Activated naive CD4-positive, alpha-beta T cell treated with anti-CD3 and anti-CD28 coated beads, Interleukin-2, amount 50 U/mL, for 72 hours (primary cell): ENCODE measurements at regions not wholly inside any gene's neighbourhood (a gene's known extent, or its start where the extent isn't known, plus 50 kb on each side); places are given as distances from the start of the nearest gene placed in this dataset.

ENCODE experiments used
- ATAC-seq, 2 donors: fragments of 150-1000 bp; cut with Tn5 transposase; 2 replicates each; pipeline ENCODE4 v1.10.0; 2021; ENCODE audit warnings: mild to moderate bottlenecking in 2 of 2, moderate library complexity in 2 of 2
- DNase-seq, 2 donors: peaks; one replicate each; pipeline ENCODE4 v3.0.0; 2021 to 2022; ENCODE audit warnings: low spot score in 2 of 2
- H3K27ac Mint-ChIP-seq, 2 donors: one replicate each; pipeline ENCODE4 v1.8.0; 2022; ENCODE audit warnings: mild to moderate bottlenecking in 2 of 2, mixed read lengths in 2 of 2
- H3K36me3 Mint-ChIP-seq, 2 donors: one replicate each; pipeline ENCODE4 v1.8.0; 2022; ENCODE audit warnings: mixed read lengths in 2 of 2
- H3K9me3 Mint-ChIP-seq, 2 donors: one replicate each; pipeline ENCODE4 v1.8.0; 2022; ENCODE audit warnings: mixed read lengths in 2 of 2

- ATAC-seq = no peak
- Mint-ChIP-seq H3K9me3 (peaks cover 14% of the 10 kb centered on the region in 2 donors), H3K36me3 (no peaks in the 10 kb centered on the region), H3K27ac (no peak overlapping the region)
- no peak for DNase-seq
These were observed 468.3 kb downstream of the MEIS1 start for GRCh38 chr2:66903183-66903582.

DNA sequence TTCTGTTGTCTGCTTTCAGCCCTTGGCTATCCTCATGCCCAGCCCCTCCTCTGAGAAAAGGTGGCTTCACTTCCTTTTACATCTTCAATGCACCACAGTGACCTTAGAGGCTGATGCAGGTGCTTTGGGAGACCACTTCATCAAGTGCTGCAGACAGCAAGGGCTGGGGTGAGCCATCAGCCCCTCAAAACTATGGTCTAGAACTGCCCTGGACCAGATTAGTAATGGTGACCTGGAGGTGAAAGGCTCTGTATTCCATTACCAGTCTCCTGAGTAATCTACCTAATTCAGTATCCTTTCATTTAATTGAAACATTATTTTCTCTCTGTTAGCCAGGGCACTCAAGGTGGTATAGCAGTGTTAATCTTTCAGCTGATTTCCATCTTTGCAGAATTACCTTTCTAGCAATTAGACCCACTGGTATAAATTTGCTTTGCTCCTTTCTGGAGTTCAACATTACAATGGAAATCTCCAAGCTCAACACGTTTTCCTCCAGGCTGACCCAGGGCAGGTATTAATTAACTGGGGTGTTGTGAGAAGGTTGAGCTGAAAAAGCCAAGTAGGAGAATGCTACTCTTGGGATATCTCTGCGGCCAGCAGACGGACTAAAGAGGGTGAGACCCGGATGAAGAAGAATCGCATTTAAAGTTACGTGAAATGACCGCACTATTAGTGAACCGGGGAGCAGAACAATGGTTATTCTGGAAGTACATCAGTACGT lies 469.0 kb downstream of the MEIS1 start:
- Mint-ChIP-seq H3K36me3 (no peaks in the 10 kb centered on the region), H3K9me3 (peaks cover 14% of the 10 kb centered on the region in 2 donors), H3K27ac (peak overlapping the region in 1 of 2 donors; percentile 11)
- no peak for DNase-seq
- no peak for ATAC-seq

GRCh38 chr2:66915237-66915636 lies 480.3 kb downstream of the MEIS1 start:
- no peak for ATAC-seq
- no peak for DNase-seq
- peaks cover 0 to 6% of the 10 kb centered on the region in 2 donors for H3K36me3 Mint-ChIP-seq
- no peak overlapping the region for H3K27ac Mint-ChIP-seq
- H3K9me3 Mint-ChIP-seq = peaks cover 11 to 18% of the 10 kb centered on the region in 2 donors

DNA sequence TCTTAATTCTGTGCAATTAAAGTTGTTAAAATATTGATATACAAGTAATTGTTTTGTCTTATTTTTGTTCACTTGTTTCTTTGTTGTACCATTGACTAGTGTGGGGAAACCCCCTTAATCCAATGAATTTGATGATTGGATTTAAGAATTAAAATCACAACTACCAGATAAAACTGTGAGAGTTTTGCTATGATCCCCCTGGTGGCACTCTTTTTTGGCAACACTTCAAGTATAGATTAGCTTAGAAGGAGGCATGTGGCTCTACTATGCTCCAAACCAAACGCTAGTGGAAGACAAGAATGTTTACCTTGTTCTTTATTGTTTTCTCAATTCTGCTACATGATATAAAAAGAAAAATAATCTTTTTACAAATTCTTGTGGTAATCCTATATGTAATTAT lies 477.8 kb upstream of the ETAA1 start:
- Mint-ChIP-seq H3K36me3 (no peaks in the 10 kb centered on the region), H3K9me3 (peaks cover 13 to 21% of the 10 kb centered on the region in 2 donors), H3K27ac (no peak overlapping the region)
- no peak for ATAC-seq
- no peak for DNase-seq

DNA sequence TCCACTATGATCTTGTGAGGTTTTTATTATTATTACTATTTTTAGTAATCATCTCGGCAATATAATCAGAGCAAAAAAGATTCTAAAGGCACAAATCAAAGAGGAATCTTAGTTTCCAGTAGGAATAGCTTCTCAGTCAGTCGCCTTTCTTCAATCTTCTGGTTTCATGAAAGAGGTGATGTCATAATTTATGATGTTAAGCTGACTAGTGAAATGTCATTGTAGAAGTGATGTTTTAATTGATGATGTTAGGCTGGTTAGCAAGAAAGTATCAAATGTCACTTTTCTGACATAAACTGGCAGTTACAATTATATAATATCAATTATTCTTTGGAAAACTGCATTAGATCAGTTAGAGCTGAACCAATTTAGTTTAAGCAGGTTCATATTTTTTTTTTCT lies 476.7 kb upstream of the ETAA1 start:
- H3K36me3 Mint-ChIP-seq = no peaks in the 10 kb centered on the region
- H3K27ac Mint-ChIP-seq = no peak overlapping the region
- peaks cover 14 to 18% of the 10 kb centered on the region in 2 donors for H3K9me3 Mint-ChIP-seq
- ATAC-seq (no peak), DNase-seq (no peak)

DNA sequence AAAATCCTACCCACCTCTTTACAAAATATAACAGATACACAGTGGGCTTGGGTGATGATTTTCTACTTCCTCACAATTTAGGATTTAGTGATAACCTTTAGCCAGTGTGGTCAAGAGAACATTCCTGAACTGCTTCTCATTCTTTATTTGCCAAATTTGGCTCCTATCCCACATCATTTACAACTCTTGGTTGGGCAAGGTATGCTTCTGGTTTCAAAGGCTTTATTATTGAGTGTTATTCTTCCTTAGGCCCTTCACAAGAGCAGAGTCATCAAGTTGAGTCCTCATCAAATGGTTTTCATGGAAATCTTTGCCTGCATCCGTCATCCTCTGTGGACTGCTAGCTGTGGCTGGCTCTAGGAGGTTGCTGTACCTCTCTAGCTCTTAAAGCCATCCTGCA lies 472.0 kb upstream of the ETAA1 start:
- ATAC-seq (no peak), DNase-seq (no peak)
- Mint-ChIP-seq H3K9me3 (peaks cover 8 to 13% of the 10 kb centered on the region in 2 donors), H3K27ac (no peak overlapping the region), H3K36me3 (no peaks in the 10 kb centered on the region)

DNA sequence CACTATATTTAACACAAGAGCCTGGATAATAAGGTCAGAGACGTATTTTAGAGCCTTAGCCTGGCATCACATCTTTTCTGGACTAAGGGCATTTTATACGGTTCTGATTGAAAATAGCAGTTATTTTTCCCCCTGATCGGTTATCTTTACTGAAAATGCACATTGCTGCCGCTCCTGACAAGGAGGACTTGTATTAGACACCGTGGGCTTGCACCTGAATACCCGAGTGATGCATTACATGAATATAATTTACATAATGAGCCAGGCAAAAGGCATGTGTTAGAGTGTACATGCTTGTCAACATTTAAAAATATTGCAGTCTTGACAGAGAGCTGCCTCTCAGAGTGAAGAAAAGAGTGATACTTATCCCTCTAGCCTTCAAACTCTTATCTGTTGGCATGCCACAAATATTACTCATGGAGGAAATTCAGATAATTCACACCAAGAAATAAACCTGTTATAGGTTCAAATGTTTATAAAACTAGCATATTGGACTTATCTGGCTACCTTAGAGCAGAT lies 470.5 kb upstream of the ETAA1 start:
- H3K36me3 Mint-ChIP-seq = no peaks in the 10 kb centered on the region
- ATAC-seq (no peak), DNase-seq (no peak)
- peaks cover 6 to 10% of the 10 kb centered on the region in 2 donors for H3K9me3 Mint-ChIP-seq
- no peak overlapping the region for H3K27ac Mint-ChIP-seq

- ATAC-seq = no peak
- Mint-ChIP-seq H3K36me3 (no peaks in the 10 kb centered on the region), H3K9me3 (peaks cover 5 to 9% of the 10 kb centered on the region in 2 donors), H3K27ac (no peak overlapping the region)
- DNase-seq = no peak
These were observed 467.3 kb upstream of the ETAA1 start for GRCh38 chr2:66929632-66930338.

DNA sequence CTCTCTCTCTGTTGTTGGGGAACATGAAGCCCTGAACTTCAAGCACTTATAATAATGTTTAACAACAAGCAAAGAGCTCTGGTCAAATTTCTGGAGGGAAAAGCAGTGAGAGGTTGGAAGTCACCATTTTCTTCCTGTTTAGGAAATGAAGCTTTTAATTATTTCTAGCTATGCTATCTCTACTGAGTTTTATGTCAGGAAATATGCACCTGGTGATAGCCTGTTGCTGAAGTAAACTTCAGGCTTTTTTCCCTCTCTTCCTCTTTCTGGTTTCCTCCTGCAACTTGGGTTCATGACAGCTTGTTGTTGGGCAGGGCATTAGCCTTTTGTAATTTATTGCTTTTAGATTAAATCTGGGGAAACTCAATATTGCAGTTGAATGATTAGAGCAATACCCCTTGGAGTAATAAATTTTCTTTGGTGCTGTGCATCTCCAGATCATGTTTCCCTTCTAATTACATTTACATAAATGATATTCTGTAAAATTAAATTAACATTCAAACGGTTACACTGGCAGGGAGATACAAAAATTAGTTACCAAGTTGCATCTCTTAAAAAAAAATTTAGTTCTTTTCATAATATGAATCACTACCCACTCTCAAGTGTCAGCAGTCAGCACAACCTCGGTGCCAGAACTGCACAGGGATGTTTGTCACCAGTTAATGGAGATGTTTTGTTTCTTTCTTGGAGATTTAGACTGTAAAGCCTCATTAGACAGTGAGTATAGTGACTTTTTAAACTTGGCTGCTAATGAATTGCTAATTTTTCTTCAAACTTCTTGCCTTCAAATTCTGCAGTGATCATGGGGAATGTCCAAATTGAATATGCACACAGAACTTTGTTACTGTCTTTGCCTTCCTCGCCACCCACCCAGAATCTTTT lies 466.6 kb upstream of the ETAA1 start:
- H3K27ac Mint-ChIP-seq = no peak overlapping the region
- ATAC-seq = no peak
- peaks cover 5 to 9% of the 10 kb centered on the region in 2 donors for H3K9me3 Mint-ChIP-seq
- no peak for DNase-seq
- H3K36me3 Mint-ChIP-seq = no peaks in the 10 kb centered on the region

DNA sequence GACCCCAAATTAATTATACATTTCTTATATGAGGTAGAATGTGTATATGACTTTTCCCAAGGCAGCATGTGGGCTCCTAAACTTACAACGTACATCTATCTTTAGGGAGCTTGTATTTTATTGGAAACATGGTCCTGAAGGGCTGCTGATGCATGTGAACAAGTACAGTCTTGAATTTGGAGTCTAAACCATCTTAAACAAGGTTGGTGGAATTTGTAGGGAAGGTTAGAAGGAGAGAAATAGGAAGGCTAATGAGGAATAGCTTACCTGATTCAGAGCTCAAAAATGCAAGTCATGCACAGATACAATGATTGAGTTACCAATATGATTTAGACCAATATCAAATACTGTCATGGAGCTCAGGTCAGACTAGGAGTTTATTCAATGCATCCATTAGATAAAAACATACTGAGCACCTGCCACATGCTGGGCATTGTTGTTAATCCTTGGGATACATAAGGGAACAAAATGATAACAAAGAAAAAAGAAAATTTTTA lies 458.6 kb upstream of the ETAA1 start:
- Mint-ChIP-seq H3K27ac (no peak overlapping the region), H3K36me3 (peaks cover 0 to 4% of the 10 kb centered on the region in 2 donors), H3K9me3 (peaks cover 16% of the 10 kb centered on the region in 2 donors)
- ATAC-seq = no peak
- no peak for DNase-seq

GRCh38 chr2:66940080-66940479 lies 457.1 kb upstream of the ETAA1 start:
- no peak for DNase-seq
- Mint-ChIP-seq H3K36me3 (peaks cover 0 to 4% of the 10 kb centered on the region in 2 donors), H3K9me3 (peaks cover 22% of the 10 kb centered on the region in 2 donors), H3K27ac (no peak overlapping the region)
- ATAC-seq = no peak

GRCh38 chr2:66948234-66948633 lies 448.9 kb upstream of the ETAA1 start:
- DNase-seq (no peak), ATAC-seq (no peak)
- Mint-ChIP-seq H3K9me3 (peaks cover 7 to 19% of the 10 kb centered on the region in 2 donors), H3K27ac (no peak overlapping the region), H3K36me3 (no peaks in the 10 kb centered on the region)

- peaks cover 0 to 2% of the 10 kb centered on the region in 2 donors for H3K9me3 Mint-ChIP-seq
- H3K27ac Mint-ChIP-seq = no peak overlapping the region
- H3K36me3 Mint-ChIP-seq = no peaks in the 10 kb centered on the region
- no peak for DNase-seq
- ATAC-seq = no peak
These were observed 439.9 kb upstream of the ETAA1 start for GRCh38 chr2:66957198-66957597.

DNA sequence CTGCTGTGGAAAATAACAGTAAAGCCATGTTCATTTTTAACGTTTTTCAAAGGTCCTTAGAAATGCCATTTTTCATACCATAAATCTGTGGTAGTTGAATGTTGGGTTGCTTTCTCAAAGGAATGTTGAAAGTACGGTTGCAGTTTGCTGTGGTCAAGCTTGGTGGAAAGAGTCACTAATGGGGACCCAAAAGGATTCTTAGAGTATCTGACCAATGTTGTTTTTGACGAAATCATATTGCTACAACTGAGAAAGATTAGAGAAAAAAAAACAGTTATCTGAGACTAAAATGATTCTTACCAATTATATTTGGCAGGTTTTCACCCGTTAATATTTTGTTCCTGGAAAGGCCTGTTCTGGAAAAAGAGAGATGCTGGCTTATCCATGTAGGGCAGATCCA lies 439.5 kb upstream of the ETAA1 start:
- DNase-seq (no peak), ATAC-seq (no peak)
- Mint-ChIP-seq H3K27ac (no peak overlapping the region), H3K36me3 (no peaks in the 10 kb centered on the region), H3K9me3 (peaks cover 0 to 2% of the 10 kb centered on the region in 2 donors)

DNA sequence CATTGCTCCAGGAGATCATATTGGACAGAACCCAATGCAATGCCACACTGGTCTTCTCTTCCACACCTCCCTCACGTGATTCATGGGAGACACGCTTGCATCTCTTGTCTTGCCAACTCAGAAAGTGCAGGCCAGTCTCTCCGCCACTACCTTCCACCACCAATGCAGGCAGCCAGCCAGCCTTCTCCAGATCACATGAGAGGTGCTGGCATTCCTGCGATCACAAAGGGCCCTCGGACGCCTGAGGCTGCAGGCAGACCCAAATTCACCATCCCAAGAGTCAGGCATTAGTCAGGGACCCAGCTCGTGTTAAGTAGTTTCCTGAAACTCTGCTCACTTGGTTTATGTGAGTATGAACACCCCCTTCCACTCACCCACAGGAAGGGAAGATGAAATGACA lies 437.0 kb upstream of the ETAA1 start:
- Mint-ChIP-seq H3K9me3 (peaks cover 0 to 2% of the 10 kb centered on the region in 2 donors), H3K36me3 (no peaks in the 10 kb centered on the region), H3K27ac (peak overlapping the region in 1 of 2 donors; percentile 31)
- no peak for ATAC-seq
- no peak for DNase-seq

GRCh38 chr2:66962716-66963115 lies 434.4 kb upstream of the ETAA1 start:
- H3K9me3 Mint-ChIP-seq = peaks cover 0 to 2% of the 10 kb centered on the region in 2 donors
- H3K27ac Mint-ChIP-seq = no peak overlapping the region
- ATAC-seq (no peak), DNase-seq (no peak)
- no peaks in the 10 kb centered on the region for H3K36me3 Mint-ChIP-seq

DNA sequence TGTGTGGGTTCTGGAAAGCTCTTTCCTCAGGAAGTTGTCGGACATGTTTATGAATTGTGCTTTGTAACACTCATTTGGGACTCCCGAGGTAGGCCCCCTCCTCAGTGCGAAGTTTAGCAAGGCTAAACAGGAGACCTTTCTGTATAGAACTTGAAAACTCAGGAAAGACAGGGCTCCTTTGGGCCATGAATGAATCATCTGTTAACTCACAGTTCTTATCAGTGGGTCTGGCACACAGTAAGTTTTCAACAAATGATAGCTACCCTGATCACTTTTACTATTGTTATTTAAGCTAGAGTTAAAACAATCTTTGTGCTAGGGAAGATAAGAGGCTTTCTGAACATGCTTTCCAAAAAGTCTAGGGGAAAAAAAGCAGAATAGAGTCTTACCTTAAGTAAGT lies 430.5 kb upstream of the ETAA1 start:
- Mint-ChIP-seq H3K36me3 (no peaks in the 10 kb centered on the region), H3K9me3 (peaks cover 0 to 7% of the 10 kb centered on the region in 2 donors), H3K27ac (no peak overlapping the region)
- no peak for ATAC-seq
- no peak for DNase-seq
